Activated CD8-positive, alpha-beta memory T cell treated with anti-CD3 and anti-CD28 coated beads, Interleukin-2, amount 50 U/mL, for 1 hour (primary cell): ENCODE measurements at regions not wholly inside any gene's neighbourhood (a gene's known extent, or its start where the extent isn't known, plus 50 kb on each side); places are given as distances from the start of the nearest gene placed in this dataset.

Source experiments
- DNase-seq: peaks from one replicate; pipeline ENCODE4 v3.0.0-alpha.2; 2020; ENCODE audit errors: extremely low read depth

DNA sequence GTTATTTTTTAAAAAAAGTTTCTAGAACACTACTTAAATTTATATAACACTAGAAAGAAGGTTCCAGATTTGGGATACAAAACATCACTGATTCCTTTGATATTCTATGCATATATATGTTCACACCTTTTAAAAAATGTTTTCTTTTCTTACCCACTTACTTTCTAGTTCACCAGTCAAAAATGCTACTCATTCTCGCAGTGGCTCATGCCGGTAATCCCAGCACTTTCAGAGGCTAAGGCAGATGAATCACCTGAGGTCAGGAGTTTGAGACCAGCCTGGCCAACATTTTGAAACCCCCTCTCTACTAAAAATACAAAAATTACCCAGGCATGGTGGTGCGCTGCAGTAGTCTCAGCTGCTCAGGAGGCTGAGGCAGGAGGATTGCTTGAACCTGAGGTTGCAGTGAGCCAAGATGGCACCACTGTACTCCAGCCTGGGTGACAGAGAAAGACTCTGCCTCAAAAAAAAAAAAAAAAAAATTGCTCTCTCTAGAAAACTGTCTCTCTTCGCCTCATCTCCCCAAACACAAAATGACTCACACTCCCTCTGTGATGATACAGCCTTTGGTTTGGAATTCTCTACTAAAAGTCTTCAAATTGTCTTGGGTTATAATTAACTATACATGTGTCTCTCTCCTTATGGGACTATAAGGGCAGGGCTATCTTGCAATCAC, 52.6 kb upstream of the TGFBR2 start:
- no peak for DNase-seq

DNA sequence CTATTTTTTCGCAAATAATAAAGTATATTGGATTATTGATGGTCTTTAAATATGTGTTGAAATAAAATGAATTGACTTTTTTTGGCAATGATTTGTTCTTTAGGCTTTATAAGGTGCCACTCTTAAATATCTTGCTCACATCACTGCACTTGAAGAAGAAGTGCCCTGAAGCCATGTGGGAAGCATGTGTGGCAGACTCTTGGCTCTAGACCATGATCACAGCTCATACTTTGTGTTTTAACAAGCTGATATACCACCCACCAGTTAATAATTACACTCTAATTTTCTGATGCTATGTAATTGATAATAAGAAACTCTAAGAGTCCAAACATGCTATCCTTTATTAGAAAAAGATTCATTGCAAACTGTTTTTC, 52.1 kb upstream of the TGFBR2 start:
- DNase-seq, result no peak

DNA sequence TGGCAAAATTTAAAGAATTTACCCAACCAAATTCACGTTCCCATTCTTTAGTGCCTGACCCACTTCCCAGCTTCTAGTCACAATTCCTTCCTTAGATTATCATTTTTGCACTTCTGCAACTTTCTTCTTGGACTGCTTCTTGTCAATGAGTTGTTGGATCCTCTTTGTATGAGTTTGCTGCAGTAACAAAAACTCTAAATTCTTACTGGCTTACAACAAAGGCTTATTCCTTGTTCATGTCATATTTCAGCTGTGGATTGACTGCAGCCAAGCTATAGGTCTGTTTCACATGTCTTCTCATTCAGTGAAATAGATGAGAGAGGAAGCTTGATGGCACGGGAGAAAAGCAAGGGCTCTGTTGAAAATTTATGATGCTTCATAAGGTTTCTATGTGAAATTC, 50.4 kb upstream of the TGFBR2 start:
- DNase-seq, result no peak
